ENCODE measurements at regions not wholly inside any gene's neighbourhood (a gene's known extent, or its start where the extent isn't known, plus 50 kb on each side); places are given as distances from the start of the nearest gene placed in this dataset.

DNA sequence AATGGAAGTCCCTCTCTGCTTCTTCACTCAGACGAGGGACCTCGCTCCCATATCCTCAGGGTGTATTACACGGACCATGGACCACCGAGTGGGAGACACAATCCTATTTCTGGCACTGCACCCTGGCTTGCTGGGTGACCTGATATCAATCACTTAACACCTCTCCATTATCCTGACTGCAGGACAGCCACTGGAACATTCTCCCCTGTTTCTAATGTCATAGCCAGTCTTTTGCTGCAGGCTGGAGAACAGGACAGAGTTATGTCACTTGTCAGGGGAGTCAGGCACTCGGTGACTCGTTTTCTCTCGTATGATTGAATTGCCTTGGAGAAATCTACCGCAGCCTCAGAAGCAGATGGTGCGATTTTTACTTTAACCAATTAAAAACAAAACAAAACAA, 219.1 kb upstream of the IGFBP7 start:
- TF ChIP-seq, protein P1, sequence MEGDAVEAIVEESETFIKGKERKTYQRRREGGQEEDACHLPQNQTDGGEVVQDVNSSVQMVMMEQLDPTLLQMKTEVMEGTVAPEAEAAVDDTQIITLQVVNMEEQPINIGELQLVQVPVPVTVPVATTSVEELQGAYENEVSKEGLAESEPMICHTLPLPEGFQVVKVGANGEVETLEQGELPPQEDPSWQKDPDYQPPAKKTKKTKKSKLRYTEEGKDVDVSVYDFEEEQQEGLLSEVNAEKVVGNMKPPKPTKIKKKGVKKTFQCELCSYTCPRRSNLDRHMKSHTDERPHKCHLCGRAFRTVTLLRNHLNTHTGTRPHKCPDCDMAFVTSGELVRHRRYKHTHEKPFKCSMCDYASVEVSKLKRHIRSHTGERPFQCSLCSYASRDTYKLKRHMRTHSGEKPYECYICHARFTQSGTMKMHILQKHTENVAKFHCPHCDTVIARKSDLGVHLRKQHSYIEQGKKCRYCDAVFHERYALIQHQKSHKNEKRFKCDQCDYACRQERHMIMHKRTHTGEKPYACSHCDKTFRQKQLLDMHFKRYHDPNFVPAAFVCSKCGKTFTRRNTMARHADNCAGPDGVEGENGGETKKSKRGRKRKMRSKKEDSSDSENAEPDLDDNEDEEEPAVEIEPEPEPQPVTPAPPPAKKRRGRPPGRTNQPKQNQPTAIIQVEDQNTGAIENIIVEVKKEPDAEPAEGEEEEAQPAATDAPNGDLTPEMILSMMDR (IDR thresholded peaks at IDR 0.05), result no peak
- TF ChIP-seq POLR2AphosphoS5 (IDR thresholded peaks at IDR 0.05; ENCODE audit: low read depth, low read length), result no peak
- TF ChIP-seq, protein P2, sequence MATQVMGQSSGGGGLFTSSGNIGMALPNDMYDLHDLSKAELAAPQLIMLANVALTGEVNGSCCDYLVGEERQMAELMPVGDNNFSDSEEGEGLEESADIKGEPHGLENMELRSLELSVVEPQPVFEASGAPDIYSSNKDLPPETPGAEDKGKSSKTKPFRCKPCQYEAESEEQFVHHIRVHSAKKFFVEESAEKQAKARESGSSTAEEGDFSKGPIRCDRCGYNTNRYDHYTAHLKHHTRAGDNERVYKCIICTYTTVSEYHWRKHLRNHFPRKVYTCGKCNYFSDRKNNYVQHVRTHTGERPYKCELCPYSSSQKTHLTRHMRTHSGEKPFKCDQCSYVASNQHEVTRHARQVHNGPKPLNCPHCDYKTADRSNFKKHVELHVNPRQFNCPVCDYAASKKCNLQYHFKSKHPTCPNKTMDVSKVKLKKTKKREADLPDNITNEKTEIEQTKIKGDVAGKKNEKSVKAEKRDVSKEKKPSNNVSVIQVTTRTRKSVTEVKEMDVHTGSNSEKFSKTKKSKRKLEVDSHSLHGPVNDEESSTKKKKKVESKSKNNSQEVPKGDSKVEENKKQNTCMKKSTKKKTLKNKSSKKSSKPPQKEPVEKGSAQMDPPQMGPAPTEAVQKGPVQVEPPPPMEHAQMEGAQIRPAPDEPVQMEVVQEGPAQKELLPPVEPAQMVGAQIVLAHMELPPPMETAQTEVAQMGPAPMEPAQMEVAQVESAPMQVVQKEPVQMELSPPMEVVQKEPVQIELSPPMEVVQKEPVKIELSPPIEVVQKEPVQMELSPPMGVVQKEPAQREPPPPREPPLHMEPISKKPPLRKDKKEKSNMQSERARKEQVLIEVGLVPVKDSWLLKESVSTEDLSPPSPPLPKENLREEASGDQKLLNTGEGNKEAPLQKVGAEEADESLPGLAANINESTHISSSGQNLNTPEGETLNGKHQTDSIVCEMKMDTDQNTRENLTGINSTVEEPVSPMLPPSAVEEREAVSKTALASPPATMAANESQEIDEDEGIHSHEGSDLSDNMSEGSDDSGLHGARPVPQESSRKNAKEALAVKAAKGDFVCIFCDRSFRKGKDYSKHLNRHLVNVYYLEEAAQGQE (IDR thresholded peaks at IDR 0.05; ENCODE audit: insufficient read depth in 1 of 2, low read depth in 2 of 2, low read length in 1 of 2), result no peak
